ENCODE measurements at regions not wholly inside any gene's neighbourhood (a gene's known extent, or its start where the extent isn't known, plus 50 kb on each side); places are given as distances from the start of the nearest gene placed in this dataset.

DNA sequence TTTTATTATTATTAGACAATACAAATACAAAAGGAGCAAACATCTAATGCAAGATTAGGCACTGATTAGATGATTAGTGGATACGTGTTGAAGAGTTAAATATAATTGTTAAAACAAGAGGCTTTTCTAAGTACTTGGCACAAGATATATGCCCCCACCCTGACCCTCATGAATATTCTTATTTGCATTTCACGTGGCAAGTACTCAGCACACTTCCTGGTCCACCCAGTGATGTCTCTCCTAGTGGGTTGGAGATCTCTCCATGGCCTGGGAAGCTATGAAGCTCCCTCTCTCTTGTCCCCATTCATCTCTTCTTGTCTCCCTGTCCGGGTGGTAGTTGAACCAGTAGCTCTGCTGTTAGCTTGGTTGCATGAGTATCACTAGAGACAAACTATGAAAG is 375.3 kb downstream of the ADRA2A start:
- peaks cover 3% of the 10 kb centered on the region for H3K9me3 ChIP-seq (ENCODE audit: control insufficient read depth, low read length)
- no peaks in the 10 kb centered on the region for H3K27me3 ChIP-seq (replicated peaks; ENCODE audit: control insufficient read depth, insufficient read depth, low read length, poor library complexity, severe bottlenecking)
- DNase-seq: no peak
- H3K4me3 ChIP-seq (ENCODE audit: insufficient read depth, low read depth, low read length, poor library complexity, severe bottlenecking): no peak overlapping the region
- H3K4me1 ChIP-seq (ENCODE audit: control insufficient read depth, insufficient read depth, low read length, poor library complexity, severe bottlenecking): no peaks in the 10 kb centered on the region
- H3K27ac ChIP-seq (ENCODE audit: insufficient read depth, low read length, poor library complexity, severe bottlenecking): no peak overlapping the region
- H3K36me3 ChIP-seq (ENCODE audit: control insufficient read depth, insufficient read depth, low read length): no peaks in the 10 kb centered on the region

DNA sequence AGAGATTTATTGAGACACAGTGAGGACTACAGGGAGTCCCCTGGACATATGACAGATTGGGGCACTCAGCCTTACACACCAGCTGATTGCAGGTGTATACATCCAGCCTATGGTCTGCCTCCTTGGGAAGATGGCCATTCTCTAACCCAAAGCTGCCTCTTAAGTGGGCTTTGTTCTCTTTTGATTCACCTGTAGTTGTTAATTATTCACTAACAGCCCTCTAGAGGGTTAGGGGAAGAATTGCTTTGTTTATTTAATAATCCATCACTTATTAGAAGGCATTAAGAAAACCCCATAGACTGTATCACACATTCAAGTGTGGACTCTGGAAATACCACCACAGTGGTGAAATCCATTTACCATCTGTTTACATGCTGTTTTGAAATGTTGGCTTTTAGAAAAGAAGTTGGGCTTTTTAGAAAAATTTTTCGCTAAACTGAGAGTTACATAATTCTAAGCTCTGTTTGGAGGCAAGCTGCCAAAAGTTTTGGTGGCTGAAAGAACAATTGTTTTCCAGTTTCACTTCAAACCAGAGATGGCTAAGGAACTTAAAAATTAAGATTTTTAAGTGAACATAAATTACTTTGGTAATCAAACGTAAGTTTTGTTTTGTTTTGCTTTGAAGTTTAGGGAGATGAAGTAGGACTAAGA is 379.1 kb downstream of the ADRA2A start:
- Histone ChIP-seq H3K4me3 (ENCODE audit: insufficient read depth, low read depth, low read length, poor library complexity, severe bottlenecking) (no peak overlapping the region), H3K27me3 (replicated peaks; ENCODE audit: control insufficient read depth, insufficient read depth, low read length, poor library complexity, severe bottlenecking) (no peaks in the 10 kb centered on the region), H3K36me3 (ENCODE audit: control insufficient read depth, insufficient read depth, low read length) (no peaks in the 10 kb centered on the region), H3K4me1 (ENCODE audit: control insufficient read depth, insufficient read depth, low read length, poor library complexity, severe bottlenecking) (no peaks in the 10 kb centered on the region), H3K27ac (ENCODE audit: insufficient read depth, low read length, poor library complexity, severe bottlenecking) (no peak overlapping the region), H3K9me3 (ENCODE audit: control insufficient read depth, low read length) (no peaks in the 10 kb centered on the region)
- no peak for DNase-seq

DNA sequence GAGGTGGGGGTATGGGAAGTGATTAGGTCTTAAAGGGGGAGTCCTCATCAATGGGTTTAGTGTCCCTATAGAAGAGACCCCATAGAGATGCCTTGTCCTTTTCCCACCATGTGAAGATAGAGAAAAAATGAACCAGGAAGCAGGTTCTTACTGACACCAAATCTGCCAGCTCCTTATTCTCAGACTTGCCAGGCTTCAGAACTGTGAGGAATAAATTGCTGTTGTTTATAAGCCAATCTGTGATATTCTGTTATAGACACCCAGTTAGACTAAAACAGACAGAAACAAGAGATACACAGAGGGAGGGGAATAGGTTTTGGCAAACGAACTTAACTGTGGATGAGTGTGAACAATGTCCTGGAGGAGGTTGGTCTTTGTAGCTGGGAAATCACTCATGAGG is 381.4 kb downstream of the ADRA2A start:
- no peaks in the 10 kb centered on the region for H3K9me3 ChIP-seq (ENCODE audit: control insufficient read depth, low read length)
- H3K4me1 ChIP-seq (ENCODE audit: control insufficient read depth, insufficient read depth, low read length, poor library complexity, severe bottlenecking): no peaks in the 10 kb centered on the region
- no peak overlapping the region for H3K4me3 ChIP-seq (ENCODE audit: insufficient read depth, low read depth, low read length, poor library complexity, severe bottlenecking)
- DNase-seq: no peak
- no peaks in the 10 kb centered on the region for H3K27me3 ChIP-seq (replicated peaks; ENCODE audit: control insufficient read depth, insufficient read depth, low read length, poor library complexity, severe bottlenecking)
- no peak overlapping the region for H3K27ac ChIP-seq (ENCODE audit: insufficient read depth, low read length, poor library complexity, severe bottlenecking)
- H3K36me3 ChIP-seq (ENCODE audit: control insufficient read depth, insufficient read depth, low read length): no peaks in the 10 kb centered on the region

DNA sequence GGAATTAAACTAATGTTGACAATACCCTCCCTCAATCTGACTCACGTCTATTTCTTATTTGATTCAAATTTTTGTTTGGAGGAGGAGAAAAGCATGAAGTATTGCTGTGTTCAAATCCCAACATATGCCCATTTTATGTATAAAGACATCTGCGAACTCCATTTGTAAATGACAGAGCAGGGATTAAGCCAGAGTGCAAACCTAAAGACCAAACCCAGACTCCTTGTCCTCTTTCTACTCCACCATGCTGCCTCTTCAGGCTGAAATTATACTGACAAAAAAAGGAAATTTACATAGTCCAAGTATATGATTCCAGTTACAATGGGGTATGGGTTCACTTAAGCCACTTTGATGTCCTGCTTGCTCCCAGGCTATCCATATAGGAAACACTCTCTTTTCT is 383.1 kb downstream of the ADRA2A start:
- no peaks in the 10 kb centered on the region for H3K27me3 ChIP-seq (replicated peaks; ENCODE audit: control insufficient read depth, insufficient read depth, low read length, poor library complexity, severe bottlenecking)
- no peak overlapping the region for H3K27ac ChIP-seq (ENCODE audit: insufficient read depth, low read length, poor library complexity, severe bottlenecking)
- no peaks in the 10 kb centered on the region for H3K36me3 ChIP-seq (ENCODE audit: control insufficient read depth, insufficient read depth, low read length)
- no peak overlapping the region for H3K4me3 ChIP-seq (ENCODE audit: insufficient read depth, low read depth, low read length, poor library complexity, severe bottlenecking)
- no peak for DNase-seq
- H3K4me1 ChIP-seq (ENCODE audit: control insufficient read depth, insufficient read depth, low read length, poor library complexity, severe bottlenecking): no peaks in the 10 kb centered on the region
- H3K9me3 ChIP-seq (ENCODE audit: control insufficient read depth, low read length): no peaks in the 10 kb centered on the region

DNA sequence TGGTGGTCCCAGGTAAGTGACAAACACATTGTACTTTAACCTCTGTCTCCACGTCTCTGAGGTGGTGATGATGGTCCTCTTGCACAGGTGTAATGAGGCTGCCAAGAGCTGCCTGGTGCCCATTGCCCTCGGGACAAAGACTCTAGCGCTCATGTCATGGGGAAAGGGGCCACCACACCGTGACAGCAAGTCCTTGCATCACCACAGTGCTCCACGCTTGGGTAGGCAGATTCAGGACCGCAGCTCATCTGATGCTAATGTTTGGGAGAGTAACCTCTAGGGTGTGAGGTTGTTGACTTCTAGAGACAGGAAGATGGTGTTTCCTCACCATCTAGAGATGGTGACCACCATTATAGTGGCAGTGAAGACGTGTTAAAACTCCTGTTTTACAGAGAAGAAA is 395.6 kb downstream of the ADRA2A start:
- Histone ChIP-seq H3K4me3 (ENCODE audit: insufficient read depth, low read depth, low read length, poor library complexity, severe bottlenecking) (no peak overlapping the region), H3K27me3 (replicated peaks; ENCODE audit: control insufficient read depth, insufficient read depth, low read length, poor library complexity, severe bottlenecking) (no peaks in the 10 kb centered on the region), H3K27ac (ENCODE audit: insufficient read depth, low read length, poor library complexity, severe bottlenecking) (no peak overlapping the region), H3K9me3 (ENCODE audit: control insufficient read depth, low read length) (no peaks in the 10 kb centered on the region), H3K4me1 (ENCODE audit: control insufficient read depth, insufficient read depth, low read length, poor library complexity, severe bottlenecking) (no peaks in the 10 kb centered on the region), H3K36me3 (ENCODE audit: control insufficient read depth, insufficient read depth, low read length) (no peaks in the 10 kb centered on the region)
- DNase-seq: no peak

DNA sequence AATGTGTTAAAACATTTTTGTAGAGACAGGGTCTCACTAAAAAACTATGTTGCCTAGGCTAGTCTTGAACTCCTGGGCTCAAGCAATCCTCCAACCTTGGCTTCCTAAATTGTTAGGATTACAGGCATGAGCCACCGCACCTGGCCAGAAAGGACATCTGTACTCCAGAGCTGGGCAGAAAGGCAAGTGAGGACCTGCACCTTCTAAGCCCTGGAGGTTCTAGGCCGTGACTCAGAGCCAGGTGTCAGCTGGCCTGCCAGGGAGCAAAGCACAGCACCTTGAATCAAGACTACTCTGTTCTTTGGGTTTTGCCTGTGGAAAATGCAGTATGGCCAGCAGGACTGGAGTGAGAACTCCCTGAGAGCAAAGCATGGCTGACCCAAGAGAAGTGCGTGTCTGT is 396.5 kb downstream of the ADRA2A start:
- Histone ChIP-seq H3K27me3 (replicated peaks; ENCODE audit: control insufficient read depth, insufficient read depth, low read length, poor library complexity, severe bottlenecking) (no peaks in the 10 kb centered on the region), H3K9me3 (ENCODE audit: control insufficient read depth, low read length) (no peaks in the 10 kb centered on the region)

DNA sequence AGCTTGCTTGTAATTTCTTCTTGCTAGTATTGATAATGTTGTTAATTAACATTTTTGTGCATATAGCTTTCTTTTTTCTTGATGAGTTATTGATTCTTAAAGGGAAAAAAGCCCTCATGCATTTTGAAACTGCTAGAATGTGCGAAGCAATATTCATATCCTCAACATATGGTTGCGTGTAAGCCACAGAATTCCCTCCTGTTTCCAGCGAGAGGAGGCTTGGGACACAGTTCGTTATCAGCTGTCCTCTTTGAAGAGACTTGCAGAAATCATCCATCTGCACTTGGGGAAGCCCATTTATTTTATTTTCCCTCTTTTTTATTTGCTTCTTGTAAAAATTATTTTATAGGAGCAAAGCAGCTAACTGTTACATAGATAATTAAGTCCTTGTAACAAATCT is 398.0 kb downstream of the ADRA2A start:
- no peaks in the 10 kb centered on the region for H3K36me3 ChIP-seq (ENCODE audit: control insufficient read depth, insufficient read depth, low read length)
- no peak for DNase-seq
- H3K27ac ChIP-seq (ENCODE audit: insufficient read depth, low read length, poor library complexity, severe bottlenecking): no peak overlapping the region
- no peaks in the 10 kb centered on the region for H3K27me3 ChIP-seq (replicated peaks; ENCODE audit: control insufficient read depth, insufficient read depth, low read length, poor library complexity, severe bottlenecking)
- H3K4me1 ChIP-seq (ENCODE audit: control insufficient read depth, insufficient read depth, low read length, poor library complexity, severe bottlenecking): no peaks in the 10 kb centered on the region
- no peak overlapping the region for H3K4me3 ChIP-seq (ENCODE audit: insufficient read depth, low read depth, low read length, poor library complexity, severe bottlenecking)
- no peaks in the 10 kb centered on the region for H3K9me3 ChIP-seq (ENCODE audit: control insufficient read depth, low read length)

More for the DNA sequence above, 396.5 kb downstream of the ADRA2A start:
- DNase-seq: no peak
- Histone ChIP-seq H3K4me1 (ENCODE audit: control insufficient read depth, insufficient read depth, low read length, poor library complexity, severe bottlenecking) (no peaks in the 10 kb centered on the region), H3K4me3 (ENCODE audit: insufficient read depth, low read depth, low read length, poor library complexity, severe bottlenecking) (no peak overlapping the region), H3K36me3 (ENCODE audit: control insufficient read depth, insufficient read depth, low read length) (no peaks in the 10 kb centered on the region), H3K27ac (ENCODE audit: insufficient read depth, low read length, poor library complexity, severe bottlenecking) (no peak overlapping the region)

DNA sequence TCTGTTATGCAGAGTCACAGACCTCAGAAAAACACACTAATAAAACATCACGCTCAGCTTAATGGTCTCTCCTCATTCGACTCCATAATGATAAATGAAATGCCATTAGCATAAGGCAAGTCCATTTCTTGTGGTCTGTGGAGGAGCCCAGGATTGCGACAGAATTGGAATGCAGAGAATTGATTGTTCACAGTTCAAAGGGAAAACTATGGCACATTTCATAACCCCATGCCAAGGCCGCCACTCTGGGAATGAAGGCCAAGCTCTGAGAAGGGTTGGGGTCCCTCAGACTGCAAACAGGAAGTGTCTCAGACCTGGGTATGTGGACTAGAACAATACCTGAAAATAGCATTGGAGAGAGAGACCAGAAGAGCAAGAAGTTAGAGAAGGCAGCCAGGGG is 398.9 kb downstream of the ADRA2A start:
- no peak overlapping the region for H3K27ac ChIP-seq (ENCODE audit: insufficient read depth, low read length, poor library complexity, severe bottlenecking)

DNA sequence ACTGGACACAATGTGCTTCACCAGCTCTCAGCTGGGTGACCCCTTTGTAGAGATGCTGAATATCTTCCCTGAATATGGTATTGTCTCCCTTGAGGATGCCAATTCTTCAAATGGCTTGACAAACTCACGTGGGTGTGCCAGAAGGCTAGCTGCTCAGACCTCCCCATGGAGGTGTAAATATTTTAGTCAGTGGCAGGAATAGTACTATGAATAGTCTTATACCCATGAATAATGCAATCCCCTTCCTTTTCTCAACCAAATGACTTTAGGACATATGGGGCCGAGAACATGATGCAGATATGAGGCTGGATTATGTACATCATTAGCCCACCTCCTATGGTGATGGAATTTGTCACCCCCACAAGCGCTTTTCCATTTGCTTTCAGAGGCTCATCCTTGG is 401.8 kb downstream of the ADRA2A start:
- no peaks in the 10 kb centered on the region for H3K4me1 ChIP-seq (ENCODE audit: control insufficient read depth, insufficient read depth, low read length, poor library complexity, severe bottlenecking)
- no peak overlapping the region for H3K4me3 ChIP-seq (ENCODE audit: insufficient read depth, low read depth, low read length, poor library complexity, severe bottlenecking)
- H3K27me3 ChIP-seq (replicated peaks; ENCODE audit: control insufficient read depth, insufficient read depth, low read length, poor library complexity, severe bottlenecking): no peaks in the 10 kb centered on the region
- no peaks in the 10 kb centered on the region for H3K9me3 ChIP-seq (ENCODE audit: control insufficient read depth, low read length)
- H3K27ac ChIP-seq (ENCODE audit: insufficient read depth, low read length, poor library complexity, severe bottlenecking): no peak overlapping the region
- no peaks in the 10 kb centered on the region for H3K36me3 ChIP-seq (ENCODE audit: control insufficient read depth, insufficient read depth, low read length)
- no peak for DNase-seq

More for the DNA sequence above, 398.9 kb downstream of the ADRA2A start:
- H3K36me3 ChIP-seq (ENCODE audit: control insufficient read depth, insufficient read depth, low read length): no peaks in the 10 kb centered on the region
- DNase-seq: no peak
- H3K4me3 ChIP-seq (ENCODE audit: insufficient read depth, low read depth, low read length, poor library complexity, severe bottlenecking): no peak overlapping the region
- no peaks in the 10 kb centered on the region for H3K4me1 ChIP-seq (ENCODE audit: control insufficient read depth, insufficient read depth, low read length, poor library complexity, severe bottlenecking)
- H3K9me3 ChIP-seq (ENCODE audit: control insufficient read depth, low read length): no peaks in the 10 kb centered on the region
- no peaks in the 10 kb centered on the region for H3K27me3 ChIP-seq (replicated peaks; ENCODE audit: control insufficient read depth, insufficient read depth, low read length, poor library complexity, severe bottlenecking)

DNA sequence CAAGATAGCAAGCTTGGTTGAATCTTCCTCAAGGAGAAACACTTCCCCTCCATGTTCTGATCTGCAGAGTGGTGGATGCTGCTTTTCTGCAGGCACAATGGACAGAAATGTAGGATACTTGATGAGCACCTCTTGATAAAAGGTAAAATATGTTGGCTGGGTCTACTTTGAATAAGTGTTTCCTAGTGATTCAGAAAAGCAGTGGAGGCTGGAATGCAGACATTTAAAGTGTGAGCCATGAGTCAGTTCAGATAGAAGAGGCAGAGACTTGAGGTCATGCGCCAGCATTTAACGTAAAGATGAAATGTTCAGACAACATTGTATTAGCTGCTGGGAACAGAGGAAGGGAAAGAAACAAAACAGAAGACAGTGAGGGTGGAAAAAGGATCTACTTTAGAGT is 403.1 kb downstream of the ADRA2A start:
- Histone ChIP-seq H3K4me3 (ENCODE audit: insufficient read depth, low read depth, low read length, poor library complexity, severe bottlenecking) (no peak overlapping the region), H3K4me1 (ENCODE audit: control insufficient read depth, insufficient read depth, low read length, poor library complexity, severe bottlenecking) (no peaks in the 10 kb centered on the region), H3K36me3 (ENCODE audit: control insufficient read depth, insufficient read depth, low read length) (no peaks in the 10 kb centered on the region), H3K27me3 (replicated peaks; ENCODE audit: control insufficient read depth, insufficient read depth, low read length, poor library complexity, severe bottlenecking) (no peaks in the 10 kb centered on the region), H3K9me3 (ENCODE audit: control insufficient read depth, low read length) (no peaks in the 10 kb centered on the region), H3K27ac (ENCODE audit: insufficient read depth, low read length, poor library complexity, severe bottlenecking) (no peak overlapping the region)
- no peak for DNase-seq

Data from effector memory CD4-positive, alpha-beta T cell (primary cell).